Cardiac septum (tissue), 1 donor: ENCODE measurements at regions not wholly inside any gene's neighbourhood (a gene's known extent, or its start where the extent isn't known, plus 50 kb on each side); places are given as distances from the start of the nearest gene placed in this dataset.
"Not testable (repeated sequence)": the region's sequence is repeated elsewhere in the genome, so short reads cannot be mapped to it uniquely, and the experiment has no call there.

Source experiments
- DNase-seq: peaks from one replicate; pipeline ENCODE4 v3.0.0-alpha.2; 2020; ENCODE audit warnings: low spot score
- intact Hi-C: fragments of 100-400 bp; cut with DNase I; formaldehyde crosslinking; loops from one replicate; pipeline ENCODE4 v1.14.0; 2022
- donor health status: DM: no; HTN: no; CAD: no.

DNA sequence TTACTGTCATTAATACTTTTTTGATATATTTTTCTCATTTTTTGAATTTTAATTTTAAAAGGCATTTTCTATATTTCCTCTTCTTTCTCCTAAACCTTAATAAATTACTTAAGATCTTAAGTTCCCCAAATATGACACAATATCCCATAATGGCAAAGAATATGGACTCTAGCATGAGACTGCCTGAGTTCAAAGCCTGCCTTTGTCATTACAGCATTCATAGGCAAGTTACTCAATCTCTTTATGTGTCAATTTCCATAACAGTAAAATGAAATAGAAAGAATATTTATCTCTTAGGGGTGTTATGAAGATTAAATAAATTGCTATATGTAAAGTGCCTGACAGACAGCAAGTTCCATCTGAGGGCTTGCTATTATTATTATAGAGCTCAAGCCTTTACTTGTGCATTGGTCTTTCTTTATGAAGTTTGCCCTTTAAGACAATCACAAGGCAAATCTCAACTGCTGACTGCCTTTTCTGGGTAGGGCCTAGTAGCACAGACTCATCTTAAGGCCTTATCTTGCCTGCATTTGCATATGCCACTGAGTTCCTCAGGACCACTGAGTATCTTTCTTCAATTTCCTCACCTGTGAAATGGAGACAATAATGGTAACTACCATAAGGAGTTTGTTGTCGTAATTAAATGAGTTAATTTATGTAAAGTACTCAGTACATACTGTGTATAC is 231.0 kb downstream of the NRIP1 start:
- intact Hi-C loops: no loop called here
- no peak for DNase-seq

DNA sequence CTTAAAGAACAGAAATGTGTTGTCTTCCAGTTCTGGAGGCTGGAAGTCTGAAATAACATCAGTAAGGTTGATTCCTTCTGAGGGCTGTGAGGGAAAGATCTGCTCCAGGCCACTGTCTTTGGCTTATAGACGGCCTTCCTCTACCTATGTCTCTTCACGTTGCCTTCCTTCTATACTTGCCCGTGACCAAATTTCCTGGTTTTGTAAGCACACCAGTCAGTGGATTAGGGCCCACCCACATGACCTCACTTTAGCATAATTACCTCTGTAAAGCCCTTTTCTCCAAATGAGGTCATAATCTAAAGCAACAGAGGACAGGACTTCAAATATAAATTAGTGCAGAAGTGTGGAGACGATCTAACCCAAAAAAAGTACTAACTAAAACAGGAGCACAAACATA is 231.6 kb downstream of the NRIP1 start:
- DNase-seq: no peak
- intact Hi-C loops: no loop called here

DNA sequence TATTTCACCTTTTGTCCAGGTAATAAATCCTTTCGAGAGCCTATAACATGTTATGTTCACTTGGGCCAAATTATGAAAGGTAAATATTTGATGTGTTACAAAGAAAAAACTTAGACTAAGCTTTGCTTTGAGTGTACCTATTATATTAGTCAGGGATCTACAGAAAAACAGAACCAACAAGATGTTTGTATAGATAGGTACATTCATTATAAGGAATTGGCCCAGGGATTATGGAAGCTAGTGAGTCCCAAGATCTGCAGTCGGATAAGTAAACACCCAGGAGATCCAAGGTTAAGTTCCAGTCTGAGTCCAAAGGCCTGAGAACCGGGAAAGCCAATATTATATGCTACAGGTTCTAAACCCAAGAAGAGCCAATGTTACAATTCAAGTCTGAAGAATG is 234.5 kb downstream of the NRIP1 start:
- intact Hi-C loops: no loop called here
- no peak for DNase-seq

DNA sequence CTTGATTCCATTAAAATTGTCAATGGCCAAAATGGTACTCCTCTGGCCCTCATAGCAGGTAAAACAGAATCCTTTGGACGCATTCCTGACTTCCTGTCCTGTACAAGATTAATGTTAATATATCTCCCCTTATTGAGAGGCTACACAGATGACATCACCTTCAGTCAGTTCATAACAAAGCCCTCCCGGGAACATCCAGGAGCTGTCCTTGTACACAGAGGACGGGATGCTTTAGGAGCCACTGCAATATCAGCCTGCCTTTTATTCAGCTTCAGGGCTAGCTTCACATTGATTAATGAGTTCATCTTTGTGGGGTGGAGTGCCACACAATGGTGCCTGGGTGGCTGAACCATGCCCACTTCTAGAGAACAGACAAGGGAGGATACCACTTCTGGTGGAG is 235.1 kb downstream of the NRIP1 start:
- intact Hi-C loops: no loop called here
- DNase-seq: no peak

DNA sequence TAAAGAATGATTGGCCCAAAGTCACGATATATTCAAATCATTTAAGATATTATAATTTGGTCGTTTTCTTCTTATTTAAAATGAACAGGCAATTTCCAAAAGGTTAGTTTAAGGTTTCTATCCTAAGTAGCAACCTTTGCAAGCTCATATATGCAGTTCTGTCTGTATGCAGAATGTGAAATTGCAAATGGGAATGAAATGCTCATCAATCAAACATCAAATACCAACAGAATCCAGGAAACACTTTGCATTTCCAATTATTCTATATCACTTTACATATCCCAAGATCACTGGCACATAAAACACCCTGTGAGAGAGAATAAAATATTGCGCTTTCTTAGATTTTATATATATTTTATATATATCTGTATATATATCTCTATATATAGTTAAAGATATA is 237.3 kb downstream of the NRIP1 start:
- intact Hi-C loops: no loop called here

DNA sequence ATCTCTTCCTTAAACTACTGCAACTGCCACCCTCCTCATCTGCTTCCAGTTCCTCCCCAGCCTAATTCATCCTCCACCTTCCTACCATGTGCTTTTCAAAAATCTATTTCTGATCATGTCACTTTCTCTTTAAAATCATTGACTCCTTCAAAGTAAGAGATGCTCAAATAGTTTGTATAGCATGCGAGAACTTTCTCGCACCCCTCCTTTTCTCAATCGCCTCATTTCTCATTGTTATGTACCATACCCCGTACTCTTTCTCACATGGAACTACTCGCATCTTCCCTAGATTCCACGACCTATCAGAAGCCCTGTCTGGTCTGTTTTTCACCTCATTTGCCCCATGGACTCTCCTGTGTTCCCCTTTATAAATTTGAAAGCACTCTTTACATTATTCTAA is 238.2 kb downstream of the NRIP1 start:
- intact Hi-C loops: no loop called here
- no peak for DNase-seq

More for the DNA sequence above, 237.3 kb downstream of the NRIP1 start:
- DNase-seq: no peak

DNA sequence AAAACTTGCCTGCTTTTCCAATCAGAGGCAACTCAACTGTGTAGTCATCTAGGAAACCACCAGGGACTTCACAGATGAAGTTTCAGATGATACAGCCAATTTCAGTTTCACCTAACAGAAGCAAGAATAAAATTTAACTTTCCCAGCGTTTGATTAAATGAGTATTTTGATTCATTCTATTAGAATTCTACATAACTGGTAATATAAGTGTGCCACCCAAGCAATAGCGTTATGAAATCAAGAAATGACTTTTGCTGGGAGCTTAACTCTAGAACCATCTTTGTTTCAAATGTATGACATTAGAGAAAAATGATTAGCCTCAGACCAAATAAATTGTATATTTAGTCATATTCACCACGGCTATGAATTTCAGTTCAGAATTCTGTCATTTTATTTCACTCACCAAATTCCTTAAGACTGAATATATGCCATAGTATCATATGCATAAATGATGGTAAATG is 239.3 kb downstream of the NRIP1 start:
- DNase-seq: no peak
- intact Hi-C loops: no loop called here

DNA sequence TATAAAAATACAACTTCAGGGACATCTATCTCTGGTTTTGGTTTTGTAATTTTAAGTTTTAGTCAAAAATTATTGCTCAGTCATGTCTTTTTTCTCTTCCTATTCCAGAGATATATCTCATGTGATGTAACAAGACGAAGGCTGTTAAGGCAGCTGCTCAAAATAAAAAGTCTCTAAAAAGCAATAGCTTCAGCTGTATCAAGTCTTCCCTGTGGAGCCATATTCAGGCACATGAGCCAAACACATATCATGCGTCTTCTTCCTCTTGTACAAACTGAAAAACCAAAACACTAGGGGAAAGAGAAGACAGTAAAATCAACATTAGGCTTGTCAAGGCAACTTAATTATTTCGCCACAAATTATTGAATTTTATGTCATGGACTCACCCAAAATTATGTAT is 240.7 kb downstream of the NRIP1 start:
- DNase-seq: no peak

DNA sequence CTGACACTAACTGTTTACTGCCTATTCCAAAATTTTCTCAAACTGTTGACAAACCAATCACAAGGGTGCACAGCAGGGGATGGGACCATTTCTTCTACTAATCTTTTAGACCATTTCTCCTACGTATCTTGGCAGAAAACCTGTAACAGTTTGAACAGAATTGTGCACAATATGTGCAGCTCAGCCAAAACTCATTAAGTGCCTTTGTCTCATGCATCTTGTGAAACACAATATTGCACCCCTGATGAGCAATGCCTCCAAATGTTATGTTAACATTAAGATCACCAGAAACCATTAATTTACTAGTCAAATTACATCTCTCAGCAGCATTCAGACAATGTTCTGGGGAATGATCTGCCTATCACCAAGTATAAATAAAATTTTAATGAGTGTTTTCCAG is 247.5 kb downstream of the NRIP1 start:
- intact Hi-C loops: no loop called here
- no peak for DNase-seq

More for the DNA sequence above, 240.7 kb downstream of the NRIP1 start:
- intact Hi-C loops: no loop called here

DNA sequence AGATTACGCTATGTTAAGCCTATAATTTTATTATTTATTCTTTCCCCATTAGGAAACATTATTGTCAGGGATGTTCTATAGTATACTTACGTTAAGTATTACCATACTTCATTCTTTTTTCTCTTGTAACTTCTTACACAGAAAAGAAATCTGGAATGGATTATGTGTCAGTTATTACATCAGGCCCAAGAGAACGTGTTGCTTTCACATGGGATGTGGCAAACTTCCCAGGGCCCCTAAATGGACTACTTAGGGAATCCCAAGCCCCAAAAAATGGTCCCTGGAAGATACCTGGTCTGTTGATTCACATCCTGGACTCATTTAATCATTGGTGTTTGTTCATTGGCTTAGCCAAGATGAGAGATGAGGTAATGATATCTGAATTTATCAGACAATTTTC is 249.8 kb downstream of the NRIP1 start:
- intact Hi-C loops: no loop called here
- DNase-seq: no peak

DNA sequence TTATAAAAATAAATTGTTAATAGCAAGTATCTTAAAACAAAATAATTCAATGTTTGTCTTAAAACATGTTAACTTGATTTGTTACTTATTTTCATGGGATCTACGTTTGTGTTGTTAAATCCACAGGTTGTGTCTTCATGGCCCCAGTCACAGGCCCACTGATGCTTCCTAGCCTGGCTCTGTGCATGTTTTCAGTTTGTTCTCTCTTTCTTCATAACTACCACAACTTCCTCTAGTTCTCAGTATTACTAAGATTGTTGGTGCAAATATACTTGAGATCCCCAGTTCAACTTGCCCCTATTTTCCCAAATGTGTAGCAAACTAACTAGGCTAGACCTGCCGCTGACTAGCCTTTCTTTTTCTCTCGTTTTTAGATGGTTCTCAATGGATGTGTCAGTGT is 250.5 kb downstream of the NRIP1 start:
- intact Hi-C loops: no loop called here
- DNase-seq: no peak

DNA sequence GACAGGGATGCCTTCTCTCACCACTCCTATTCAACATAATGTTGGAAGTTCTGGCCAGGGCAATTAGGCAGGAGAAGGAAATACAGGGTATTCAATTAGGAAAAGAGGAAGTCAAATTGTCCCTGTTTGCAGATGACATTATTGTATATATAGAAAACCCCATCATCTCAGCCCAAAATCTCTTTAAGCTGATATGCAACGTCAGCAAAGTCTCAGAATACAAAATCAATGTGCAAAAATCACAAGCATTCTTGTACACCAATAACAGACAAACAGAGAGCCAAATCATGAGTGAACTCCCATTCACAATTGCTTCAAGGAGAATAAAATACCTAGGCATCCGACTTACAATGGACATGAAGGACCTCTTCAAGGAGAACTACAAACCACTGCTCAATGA is 258.1 kb upstream of the SAMSN1 start:
- intact Hi-C loops, DNase-seq: not testable (repeated sequence)

DNA sequence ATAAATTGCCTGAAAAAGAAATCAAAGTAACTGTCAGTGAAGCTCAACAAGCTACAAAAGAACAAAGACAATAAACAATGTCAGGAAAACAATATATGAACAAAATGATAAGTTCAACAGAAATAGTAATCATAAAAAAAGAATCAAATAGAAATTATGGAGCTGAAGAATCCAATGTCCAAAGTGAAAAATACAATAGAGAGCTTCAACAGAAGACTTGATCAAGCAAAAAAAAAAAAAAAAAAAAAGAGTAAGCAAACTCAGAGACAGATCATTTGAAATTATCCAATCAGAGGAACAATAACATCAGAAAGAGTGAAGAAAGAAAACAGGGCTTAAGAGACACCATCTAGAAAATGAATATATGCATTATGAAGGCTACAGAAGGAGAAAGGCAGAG is 251.4 kb upstream of the SAMSN1 start:
- DNase-seq: no peak
- intact Hi-C loops: no loop called here

DNA sequence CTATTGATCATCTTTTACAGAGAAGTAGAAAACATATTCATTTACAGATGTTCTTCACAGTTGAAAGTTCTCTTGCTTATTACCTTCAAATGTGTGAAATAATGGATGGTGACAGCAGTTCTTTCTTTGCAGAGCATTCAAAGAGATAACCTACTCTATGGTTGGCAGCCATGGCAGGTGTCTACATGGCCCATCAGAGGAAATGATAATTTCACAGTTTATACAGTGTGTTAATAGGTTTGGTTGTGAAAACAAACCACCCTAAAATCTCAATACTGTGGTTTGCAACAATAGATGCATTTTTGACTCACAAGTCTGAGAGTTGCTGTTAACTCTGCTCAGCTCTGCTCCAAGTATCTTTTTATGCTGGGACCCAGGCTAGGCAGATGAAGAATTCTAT is 241.2 kb upstream of the SAMSN1 start:
- intact Hi-C loops: no loop called here

DNA sequence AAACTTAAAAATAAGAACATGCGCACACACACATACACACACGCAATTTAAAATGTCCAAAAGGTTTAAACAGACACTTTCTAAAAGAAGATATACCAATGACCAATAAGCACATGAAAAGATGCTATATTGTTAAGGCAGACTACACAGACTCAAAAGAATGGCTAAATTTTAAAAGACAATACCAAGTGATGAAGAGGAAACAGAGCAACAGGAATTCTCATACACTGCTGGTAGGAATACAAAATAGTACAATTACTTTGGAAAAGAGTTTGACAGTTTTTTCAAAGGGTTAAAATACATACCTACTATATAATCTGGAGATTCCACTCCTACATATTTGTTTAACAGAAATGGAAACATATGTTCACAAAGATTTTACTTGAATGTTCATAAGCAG is 239.6 kb upstream of the SAMSN1 start:
- no peak for DNase-seq
- intact Hi-C loops: no loop called here

More for the DNA sequence above, 241.2 kb upstream of the SAMSN1 start:
- no peak for DNase-seq

DNA sequence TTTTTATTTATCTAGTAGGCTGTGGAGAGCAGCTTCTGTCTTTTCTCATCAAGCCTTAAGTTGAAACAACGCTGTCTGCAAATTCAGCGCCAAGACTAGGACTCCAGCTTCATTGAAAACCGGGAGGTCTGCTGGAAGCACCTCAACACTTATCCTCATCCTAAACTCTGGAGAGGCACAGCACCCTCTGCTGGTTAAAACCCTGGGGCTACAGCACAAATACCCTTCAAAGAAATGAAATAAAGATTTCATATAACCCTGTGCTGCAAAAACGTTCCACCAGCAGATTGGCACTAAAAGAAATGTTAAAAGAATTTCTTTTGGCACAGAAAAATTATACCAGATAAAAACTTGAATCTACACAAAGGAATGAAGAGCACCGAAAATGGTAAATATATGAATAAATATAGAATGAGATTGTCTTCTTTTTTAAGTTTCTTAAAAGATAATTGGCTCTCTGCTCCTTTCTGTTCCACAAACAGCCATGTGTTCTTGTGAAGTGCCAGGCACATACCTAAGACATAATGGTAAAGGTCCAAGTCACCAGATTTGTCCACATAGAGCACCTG is 227.7 kb upstream of the SAMSN1 start:
- no peak for DNase-seq
- intact Hi-C loops: no loop called here

DNA sequence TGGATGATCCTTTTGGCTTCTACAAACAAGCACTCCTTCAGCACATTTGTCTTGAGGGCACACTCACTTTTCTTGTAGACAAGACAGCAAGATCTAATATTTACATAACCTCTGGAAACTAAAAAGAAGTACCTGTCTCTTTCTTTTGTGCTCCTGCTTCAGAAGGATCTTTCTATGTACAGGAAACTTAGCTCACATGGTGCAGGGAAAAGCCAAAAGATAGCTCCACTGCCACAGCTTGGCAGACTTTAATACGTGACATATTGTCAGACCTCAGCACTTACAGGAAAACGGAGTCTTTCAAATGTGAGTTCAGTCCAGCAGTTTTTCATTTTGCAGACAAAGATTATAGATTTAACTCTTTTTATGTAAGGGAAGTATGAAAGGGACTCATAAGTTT is 225.5 kb upstream of the SAMSN1 start:
- intact Hi-C loops: no loop called here

DNA sequence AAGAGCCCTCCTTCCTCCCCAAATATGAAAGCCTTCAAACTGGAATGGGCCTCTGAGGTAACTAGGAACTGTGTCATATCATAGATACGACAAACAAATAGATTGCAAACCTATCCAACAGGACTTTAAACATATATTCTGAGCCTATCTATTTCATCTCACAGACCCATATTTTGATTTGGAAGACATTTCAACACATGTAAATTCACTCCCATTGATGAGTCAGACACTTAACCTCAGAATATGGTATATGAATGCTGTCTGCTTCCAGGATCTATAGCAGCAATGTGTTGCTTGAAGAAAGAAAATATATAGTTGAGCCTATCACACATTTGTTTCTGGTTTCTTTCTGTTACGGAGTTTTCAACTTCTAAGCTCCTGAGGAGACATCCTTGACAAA is 221.9 kb upstream of the SAMSN1 start:
- intact Hi-C loops: no loop called here
- DNase-seq: no peak

More for the DNA sequence above, 225.5 kb upstream of the SAMSN1 start:
- no peak for DNase-seq

DNA sequence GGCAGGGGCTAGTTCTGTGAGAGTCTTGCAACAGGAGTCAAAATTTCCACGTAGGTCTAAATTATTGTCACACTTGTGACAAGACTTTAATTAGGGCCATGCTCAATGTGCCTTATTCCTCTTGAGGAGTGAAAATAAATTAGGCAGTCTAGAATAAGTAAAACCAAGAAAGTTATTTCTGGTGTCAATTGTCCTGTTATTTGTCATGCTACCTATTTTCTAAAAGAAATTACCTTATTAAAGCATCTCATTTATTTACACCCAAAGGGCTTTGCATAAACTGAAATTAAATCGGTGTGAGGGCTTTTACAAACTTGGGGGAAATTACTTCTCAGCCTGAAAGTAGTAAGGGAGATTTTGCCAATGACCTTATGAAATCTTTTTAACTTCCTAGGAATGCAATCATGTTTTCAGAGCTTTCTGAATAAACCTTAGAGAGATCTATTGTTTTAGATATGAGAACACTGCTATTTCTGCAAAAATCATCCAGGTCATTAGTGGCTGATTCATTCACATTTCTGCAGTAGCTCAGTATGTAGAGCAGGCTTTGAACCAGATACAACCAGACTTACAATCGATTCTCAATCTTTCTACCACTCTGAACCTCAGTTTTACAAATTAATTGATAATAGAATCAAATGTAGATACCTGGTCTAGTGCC is 221.2 kb upstream of the SAMSN1 start:
- intact Hi-C loops: no loop called here
- no peak for DNase-seq

DNA sequence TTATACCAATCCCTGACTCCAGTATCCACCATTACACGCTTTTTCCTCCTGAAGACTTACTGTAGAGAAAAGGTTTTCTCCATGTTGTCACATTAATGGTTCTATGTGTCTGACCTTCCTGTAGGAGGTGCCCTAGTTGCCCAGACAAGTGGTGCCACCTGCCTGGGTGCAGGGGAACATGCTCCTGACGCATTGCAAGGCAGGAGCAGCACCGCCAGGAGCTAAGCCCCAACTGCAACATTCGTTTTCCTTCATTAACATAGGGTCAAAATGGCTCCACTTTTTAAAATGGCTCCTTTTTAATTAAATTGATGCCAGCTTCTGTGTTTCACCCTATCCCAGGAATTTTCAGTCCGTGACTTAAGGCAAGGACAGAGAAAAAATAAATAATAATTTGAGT is 220.1 kb upstream of the SAMSN1 start:
- DNase-seq: no peak
- intact Hi-C loops: no loop called here

DNA sequence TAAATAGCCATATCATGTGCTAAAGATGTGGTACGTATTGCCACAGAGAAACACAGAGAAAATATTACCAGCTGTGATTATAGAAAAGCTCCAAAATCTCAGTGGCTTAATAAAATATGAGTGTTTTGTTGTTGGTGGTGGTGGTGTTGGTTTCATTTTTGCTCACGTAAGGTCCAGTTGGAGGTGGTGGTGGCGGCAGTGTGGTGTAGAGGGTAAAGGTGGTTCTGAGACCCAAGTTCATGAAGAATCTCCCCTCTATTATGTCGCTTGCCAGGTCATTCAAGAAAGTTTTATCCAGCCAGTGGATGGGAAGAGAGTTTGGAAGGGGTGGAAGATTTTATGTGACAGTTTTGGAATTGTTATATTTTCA is 217.6 kb upstream of the SAMSN1 start:
- no peak for DNase-seq
- intact Hi-C loops: no loop called here
